Activated CD4-positive, alpha-beta T cell treated with anti-CD3 and anti-CD28 coated beads, Interleukin-2, Interleukin-4, amounts not matched to agents 100 ng/mL and 50 ng/mL, durations not matched to agents 16 hours and 8 hours (primary cell): ENCODE measurements at regions not wholly inside any gene's neighbourhood (a gene's known extent, or its start where the extent isn't known, plus 50 kb on each side); places are given as distances from the start of the nearest gene placed in this dataset.
A peak's percentile ranks its signal among the peaks of the same experiment; 100 is the strongest.

ENCODE experiments used
- DNase-seq: peaks from one replicate; pipeline ENCODE4 v3.0.0-alpha.2; 2020; ENCODE audit warnings: low spot score

- DNase-seq = no peak
Observed at GRCh38 chr4:86529436-86529835, 64.7 kb upstream of the PTPN13 start.

- DNase-seq = no peak
Observed at GRCh38 chr4:86530183-86530582, 63.9 kb upstream of the PTPN13 start.

- DNase-seq = no peak
Observed at GRCh38 chr4:86531440-86531839, 62.7 kb upstream of the PTPN13 start.

GRCh38 chr4:86532851-86533250 is 61.3 kb upstream of the PTPN13 start:
- no peak for DNase-seq

- no peak for DNase-seq
Observed at GRCh38 chr4:86536151-86536550, 58.0 kb upstream of the PTPN13 start.

GRCh38 chr4:86542319-86543027 is 51.6 kb upstream of the PTPN13 start:
- DNase-seq = no peak

GRCh38 chr4:86543080-86543479 is 51.0 kb upstream of the PTPN13 start:
- DNase-seq = no peak

- no peak for DNase-seq
Observed at GRCh38 chr4:86543560-86544309, 50.4 kb upstream of the PTPN13 start.

GRCh38 chr4:86544310-86544966 is 49.7 kb upstream of the PTPN13 start:
- DNase-seq = peak; percentile 76
